GM21786 (cell line): ENCODE measurements at regions not wholly inside any gene's neighbourhood (a gene's known extent, or its start where the extent isn't known, plus 50 kb on each side); places are given as distances from the start of the nearest gene placed in this dataset.

ENCODE experiments used
- ATAC-seq: cut with Tn5 transposase; IDR thresholded peaks from one replicate; pipeline ENCODE4 v1.9.1; 2021; ENCODE audit not compliant: unreplicated experiment

DNA sequence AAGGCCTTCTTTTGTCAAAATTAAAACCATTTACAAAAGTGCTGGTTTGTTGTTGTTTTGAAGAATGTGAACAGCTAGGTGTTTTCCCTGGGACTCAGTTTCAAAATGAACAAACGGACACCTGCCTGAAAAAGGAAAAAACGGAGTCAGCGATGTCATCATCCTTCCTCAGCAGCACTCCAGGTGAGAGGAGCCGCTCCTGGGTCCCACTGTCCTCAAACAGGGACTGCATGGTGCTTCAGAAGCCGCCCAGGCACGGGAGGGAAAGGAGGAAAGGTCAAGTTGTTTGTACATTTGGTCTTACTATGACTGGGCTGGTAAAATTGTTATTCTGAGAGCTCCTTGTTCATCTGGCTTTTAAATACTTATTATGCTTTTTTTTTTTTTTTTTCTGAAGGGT is 69.0 kb upstream of the ZSWIM6 start:
- no peak for ATAC-seq

DNA sequence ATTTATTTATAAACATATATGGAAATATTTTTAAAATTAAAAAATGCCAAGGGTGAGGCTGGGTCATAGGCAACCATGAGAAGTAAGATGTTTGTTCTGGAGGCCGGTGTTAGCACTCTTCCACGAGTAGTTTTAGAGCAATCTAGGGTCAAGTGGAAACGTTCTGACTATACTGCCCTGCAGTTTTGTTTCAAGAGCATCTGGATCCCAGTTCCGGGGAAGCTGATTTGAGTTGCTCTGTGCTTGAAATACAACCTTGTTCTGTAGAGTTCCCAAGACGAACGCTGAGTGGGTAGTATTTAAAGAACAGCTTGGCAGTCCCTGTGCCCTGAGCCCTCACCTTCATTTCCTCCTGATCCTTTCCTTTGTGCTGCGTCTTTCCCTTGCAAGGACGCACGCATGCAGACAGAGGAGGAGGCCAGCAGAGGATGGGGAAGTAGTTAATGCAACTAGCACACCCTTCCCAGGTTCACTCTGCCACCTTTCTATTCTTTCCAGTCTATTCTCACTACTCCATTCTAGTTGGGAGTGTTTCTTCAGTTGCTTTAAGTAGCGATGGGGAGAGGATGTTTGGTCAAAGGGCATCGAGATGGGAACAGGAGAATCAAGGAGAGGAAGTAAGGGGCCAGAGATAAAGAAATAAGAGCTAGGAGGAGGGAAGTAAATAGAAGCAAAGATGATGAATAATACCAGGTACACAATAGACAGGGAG is 68.3 kb upstream of the ZSWIM6 start:
- ATAC-seq: no peak

- no peak for ATAC-seq
These were observed 67.8 kb upstream of the ZSWIM6 start for GRCh38 chr5:61264273-61264661.

DNA sequence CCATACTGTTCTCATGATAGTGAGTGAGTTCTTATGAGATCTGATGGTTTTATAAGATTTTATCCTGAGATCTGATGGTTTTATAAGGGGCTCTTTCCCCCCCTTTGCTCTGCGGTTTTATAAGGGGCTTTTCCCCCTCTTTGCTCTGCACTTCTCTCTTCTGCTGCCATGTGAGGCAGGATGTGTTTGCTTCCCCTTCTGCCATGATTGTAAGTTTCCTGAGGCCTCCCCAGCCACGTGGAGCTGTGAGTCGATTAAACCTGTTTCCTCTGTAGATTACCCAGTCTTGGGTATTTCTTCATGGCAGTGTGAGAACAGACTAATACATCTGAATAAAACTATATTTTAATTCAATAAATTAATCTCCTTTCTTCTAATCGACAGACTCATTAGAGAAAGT is 64.9 kb upstream of the ZSWIM6 start:
- no peak for ATAC-seq

- no peak for ATAC-seq
These were observed 63.2 kb upstream of the ZSWIM6 start for GRCh38 chr5:61268871-61269270.

DNA sequence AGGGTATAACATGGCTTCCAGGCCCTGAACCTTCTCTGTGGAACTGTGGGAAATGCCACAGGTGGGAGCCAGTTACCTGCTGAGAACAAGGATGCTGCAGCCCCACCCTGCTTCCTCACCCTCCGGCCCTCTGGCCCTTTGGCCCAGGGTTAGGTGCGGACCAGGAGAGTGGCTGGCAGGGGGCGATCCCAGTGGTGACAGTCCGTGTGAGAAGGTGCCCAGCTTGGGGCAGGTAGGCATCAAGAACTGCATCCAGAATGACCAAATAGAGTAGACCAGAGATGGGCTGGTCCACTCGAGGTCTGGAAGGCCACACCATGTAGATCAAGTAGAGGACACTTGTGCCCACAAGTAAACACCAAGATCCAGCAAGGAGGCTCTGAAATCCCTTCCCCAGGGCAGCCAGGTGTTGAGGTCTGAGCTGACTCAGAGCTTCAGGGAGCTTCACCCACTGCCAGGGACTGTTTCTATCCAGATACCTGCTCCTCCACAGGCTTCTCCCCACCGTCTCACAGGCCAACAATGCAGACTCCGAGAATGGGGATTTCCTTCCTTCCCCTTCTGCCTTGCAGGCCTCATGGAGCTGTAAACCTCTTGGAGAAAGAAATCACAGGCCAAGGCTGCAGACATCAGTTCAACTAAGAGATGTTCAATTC is 61.4 kb upstream of the ZSWIM6 start:
- ATAC-seq: no peak

GRCh38 chr5:61272688-61273087 is 59.4 kb upstream of the ZSWIM6 start:
- ATAC-seq: no peak

- ATAC-seq: no peak
These were observed 58.6 kb upstream of the ZSWIM6 start for GRCh38 chr5:61273279-61273975.

- ATAC-seq: no peak
These were observed 57.5 kb upstream of the ZSWIM6 start for GRCh38 chr5:61274511-61274911.

DNA sequence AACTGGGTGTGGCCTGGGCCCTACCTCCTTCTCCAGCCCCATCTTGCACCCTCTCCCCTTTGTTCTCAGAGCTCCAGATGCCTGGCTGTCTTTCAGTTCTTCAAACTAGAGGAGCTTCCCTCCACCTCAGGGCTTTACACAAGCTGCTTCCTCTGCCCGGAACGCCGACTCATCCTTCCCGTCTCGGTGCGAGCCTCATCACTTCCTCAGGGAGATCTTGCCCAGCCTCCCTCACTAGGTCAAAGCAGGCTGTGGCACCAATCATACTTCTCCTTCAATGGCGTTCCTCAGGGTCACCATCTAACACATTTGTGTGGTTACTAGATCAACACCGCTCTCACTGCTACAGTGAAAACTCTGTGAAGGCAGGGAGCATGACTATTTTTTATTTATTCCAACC is 56.2 kb upstream of the ZSWIM6 start:
- no peak for ATAC-seq

DNA sequence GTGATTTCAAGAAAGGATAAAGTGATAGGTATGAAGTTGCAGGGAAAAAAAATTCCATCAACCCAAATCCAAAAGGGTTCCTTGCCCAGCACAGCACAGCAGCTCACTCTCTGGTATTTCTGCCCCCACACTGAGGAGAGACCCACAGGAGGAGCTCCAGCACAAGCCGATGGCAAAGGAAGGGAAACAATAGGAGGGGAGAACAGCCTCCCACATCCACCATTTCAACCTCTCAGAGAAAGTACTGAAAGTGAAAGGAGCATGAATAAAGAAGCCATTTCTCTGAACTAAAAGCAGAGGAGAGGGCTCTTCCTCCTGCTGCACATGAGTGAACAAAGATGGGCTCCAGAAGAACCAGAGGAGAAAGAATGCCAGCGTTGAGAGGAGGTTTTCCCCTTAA is 54.9 kb upstream of the ZSWIM6 start:
- ATAC-seq: no peak

DNA sequence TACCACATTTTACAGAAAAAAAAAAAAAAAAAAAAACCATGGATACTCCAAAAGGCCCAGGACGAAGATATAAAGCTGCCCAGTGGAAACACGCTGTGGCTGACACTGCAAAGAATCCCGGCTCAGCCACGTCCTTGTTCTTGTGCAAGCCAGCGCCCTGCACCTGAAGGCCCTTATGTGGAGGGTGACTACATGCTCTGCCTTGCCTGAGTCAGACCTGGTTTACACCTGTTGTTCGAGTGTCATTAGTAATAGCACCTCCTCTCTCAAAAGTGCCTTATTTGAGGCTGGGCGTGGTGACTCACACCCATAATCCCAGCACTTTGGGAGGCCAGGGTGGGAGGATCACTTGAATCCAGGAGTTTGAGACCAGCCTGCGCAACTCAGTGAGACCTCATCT is 54.3 kb upstream of the ZSWIM6 start:
- no peak for ATAC-seq

DNA sequence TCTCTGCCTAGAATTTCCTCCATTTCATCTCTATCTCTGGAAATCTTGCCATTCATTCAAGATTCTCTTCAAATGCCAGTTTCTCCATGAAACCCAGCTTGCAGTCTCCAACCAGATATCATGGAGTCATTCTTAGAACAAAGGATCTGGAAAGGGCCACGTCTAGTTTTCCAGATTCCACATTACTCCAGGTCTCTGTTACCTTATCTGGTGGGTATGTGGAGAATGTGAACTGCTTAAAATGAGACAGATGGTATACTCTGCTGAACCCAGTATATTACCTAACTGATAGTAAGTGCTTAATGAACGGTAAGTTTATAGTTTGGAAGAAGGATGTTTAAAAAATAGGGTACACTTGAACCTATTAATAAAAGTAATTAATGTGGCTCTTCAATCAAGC is 52.3 kb upstream of the ZSWIM6 start:
- no peak for ATAC-seq

- peak; percentile 55 for ATAC-seq
These were observed 51.9 kb upstream of the ZSWIM6 start for GRCh38 chr5:61280205-61280604.

DNA sequence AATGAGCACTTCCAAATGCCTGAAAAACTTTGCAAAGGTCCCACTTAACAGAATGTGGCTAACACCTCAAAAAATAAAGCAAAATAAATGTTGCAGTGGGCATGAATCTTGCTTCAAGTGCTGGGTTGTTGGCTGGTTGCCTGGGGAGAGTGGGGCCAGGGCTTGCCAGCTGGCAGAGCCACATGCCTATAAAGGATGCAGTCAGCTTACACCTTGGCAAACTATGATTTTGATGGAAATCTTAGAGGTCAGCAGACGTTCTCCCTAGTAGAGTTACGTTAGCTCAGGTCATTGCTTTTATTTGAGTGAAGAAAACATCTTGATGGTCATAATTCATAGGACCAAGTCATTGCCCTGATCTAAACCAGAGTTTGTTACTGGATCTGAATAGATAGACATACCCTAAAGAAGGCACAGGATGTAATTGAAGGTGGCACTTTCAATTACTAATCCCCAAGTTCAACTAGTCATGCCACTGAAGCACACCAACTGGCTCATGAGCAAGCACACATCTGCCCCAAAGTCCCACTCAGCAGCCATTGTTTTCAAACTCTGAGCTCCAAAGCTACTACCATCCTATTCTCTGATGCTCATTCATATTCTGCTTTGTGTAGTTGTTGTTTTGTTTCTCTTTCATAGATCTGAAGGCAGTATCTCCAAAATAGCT is 51.2 kb upstream of the ZSWIM6 start:
- ATAC-seq: no peak

- no peak for ATAC-seq
These were observed 50.4 kb upstream of the ZSWIM6 start for GRCh38 chr5:61281686-61282085.
